GM12878 (cell line): ENCODE measurements at regions not wholly inside any gene's neighbourhood (a gene's known extent, or its start where the extent isn't known, plus 50 kb on each side); places are given as distances from the start of the nearest gene placed in this dataset.

Source experiments
- JUND ChIP-seq: IDR thresholded peaks from 2 replicates; pipeline ENCODE4 v1.6.1; 2012; ENCODE audit warnings: low read depth, mild to moderate bottlenecking, low read length, improper control_type of control experiment, moderate library complexity
- MXI1 ChIP-seq: fragments of 150-350 bp; IDR thresholded peaks from 2 replicates; pipeline ENCODE4 v1.6.1; 2011; ENCODE audit warnings: low read depth, mild to moderate bottlenecking, inconsistent platforms, low read length, improper control_type of control experiment
- NFYB ChIP-seq: IDR thresholded peaks from 2 replicates; pipeline ENCODE4 v1.6.1; 2011; ENCODE audit warnings: low read depth, mild to moderate bottlenecking, low read length, improper control_type of control experiment, moderate library complexity; ENCODE audit not compliant: insufficient read depth
- TF ChIP-seq, protein P1 (sequence below), 3 experiments: IDR thresholded peaks in 2 of 3; conservative IDR thresholded peaks in 1 of 3; 2 replicates each; pipeline ENCODE4 v1.5.1; 2011; ENCODE audit warnings: low read depth in 3 of 3, low read length in 3 of 3, mild to moderate bottlenecking in 3 of 3, control low read depth in 2 of 3, moderate library complexity in 2 of 3, inconsistent platforms in 1 of 3, mixed read lengths in 1 of 3; ENCODE audit not compliant: control insufficient read depth in 2 of 3, insufficient read depth in 1 of 3; ENCODE audit errors: extremely low read depth in 1 of 3

DNA sequence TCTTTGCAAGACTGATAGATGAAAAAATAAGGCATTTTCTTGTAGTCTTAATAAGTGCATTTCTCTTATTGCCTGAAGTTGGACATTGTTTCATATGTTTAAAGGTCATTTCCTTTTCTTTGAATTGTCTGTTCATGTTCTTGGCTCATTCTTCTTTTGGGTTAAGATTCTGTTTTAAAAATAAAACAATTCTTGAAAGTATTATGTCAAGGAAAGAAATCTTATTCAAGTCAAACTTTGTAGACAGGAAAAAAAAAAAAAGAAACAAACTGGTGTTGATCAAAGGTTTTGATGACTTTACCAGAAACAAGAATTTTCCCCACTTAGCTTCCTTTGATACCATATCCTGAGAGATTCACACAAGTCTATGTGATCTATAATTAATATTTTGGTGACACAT is 132.9 kb upstream of the AADACL2 start:
- TF ChIP-seq JUND (no peak), NFYB (no peak), MXI1 (no peak)
- TF ChIP-seq, protein P1, sequence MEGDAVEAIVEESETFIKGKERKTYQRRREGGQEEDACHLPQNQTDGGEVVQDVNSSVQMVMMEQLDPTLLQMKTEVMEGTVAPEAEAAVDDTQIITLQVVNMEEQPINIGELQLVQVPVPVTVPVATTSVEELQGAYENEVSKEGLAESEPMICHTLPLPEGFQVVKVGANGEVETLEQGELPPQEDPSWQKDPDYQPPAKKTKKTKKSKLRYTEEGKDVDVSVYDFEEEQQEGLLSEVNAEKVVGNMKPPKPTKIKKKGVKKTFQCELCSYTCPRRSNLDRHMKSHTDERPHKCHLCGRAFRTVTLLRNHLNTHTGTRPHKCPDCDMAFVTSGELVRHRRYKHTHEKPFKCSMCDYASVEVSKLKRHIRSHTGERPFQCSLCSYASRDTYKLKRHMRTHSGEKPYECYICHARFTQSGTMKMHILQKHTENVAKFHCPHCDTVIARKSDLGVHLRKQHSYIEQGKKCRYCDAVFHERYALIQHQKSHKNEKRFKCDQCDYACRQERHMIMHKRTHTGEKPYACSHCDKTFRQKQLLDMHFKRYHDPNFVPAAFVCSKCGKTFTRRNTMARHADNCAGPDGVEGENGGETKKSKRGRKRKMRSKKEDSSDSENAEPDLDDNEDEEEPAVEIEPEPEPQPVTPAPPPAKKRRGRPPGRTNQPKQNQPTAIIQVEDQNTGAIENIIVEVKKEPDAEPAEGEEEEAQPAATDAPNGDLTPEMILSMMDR (IDR thresholded peaks at IDR 0.05 in 2 of 3, conservative IDR thresholded peaks at IDR 0.05 in 1 of 3; ENCODE audit: control insufficient read depth in 2 of 3, extremely low read depth in 1 of 3, insufficient read depth in 1 of 3, low read depth in 3 of 3, low read length in 3 of 3) = no peak
